GM19397 (cell line): ENCODE measurements at regions not wholly inside any gene's neighbourhood (a gene's known extent, or its start where the extent isn't known, plus 50 kb on each side); places are given as distances from the start of the nearest gene placed in this dataset.
"Not testable (repeated sequence)": the region's sequence is repeated elsewhere in the genome, so short reads cannot be mapped to it uniquely, and the experiment has no call there.

Experiments
- ATAC-seq: cut with Tn5 transposase; IDR thresholded peaks from one replicate; pipeline ENCODE4 v1.9.1; 2021; ENCODE audit warnings: mild to moderate bottlenecking, moderate library complexity; ENCODE audit not compliant: unreplicated experiment

GRCh38 chrX:122268353-122268752 is 915.7 kb upstream of the GRIA3 start:
- ATAC-seq = no peak

GRCh38 chrX:122269243-122269781 is 914.8 kb upstream of the GRIA3 start:
- no peak for ATAC-seq

GRCh38 chrX:122270809-122271494 is 913.1 kb upstream of the GRIA3 start:
- no peak for ATAC-seq

GRCh38 chrX:122272011-122272410 is 912.1 kb upstream of the GRIA3 start:
- ATAC-seq = no peak

GRCh38 chrX:122279746-122280145 is 904.3 kb upstream of the GRIA3 start:
- no peak for ATAC-seq

GRCh38 chrX:122299822-122300221 is 884.3 kb upstream of the GRIA3 start:
- not testable (repeated sequence) for ATAC-seq

- ATAC-seq = no peak
These were observed 882.6 kb upstream of the GRIA3 start for GRCh38 chrX:122301491-122301890.

GRCh38 chrX:122303761-122304160 is 880.3 kb upstream of the GRIA3 start:
- ATAC-seq = no peak

GRCh38 chrX:122344816-122345215 is 839.3 kb upstream of the GRIA3 start:
- no peak for ATAC-seq

- ATAC-seq = no peak
These were observed 820.8 kb upstream of the GRIA3 start for GRCh38 chrX:122363112-122363795.

- ATAC-seq = not testable (repeated sequence)
These were observed 808.5 kb upstream of the GRIA3 start for GRCh38 chrX:122375533-122375932.

- ATAC-seq = no peak
These were observed 795.1 kb upstream of the GRIA3 start for GRCh38 chrX:122389005-122389404.

- no peak for ATAC-seq
These were observed 765.3 kb upstream of the GRIA3 start for GRCh38 chrX:122418758-122419157.

GRCh38 chrX:122421434-122422121 is 762.5 kb upstream of the GRIA3 start:
- no peak for ATAC-seq

GRCh38 chrX:122422547-122422946 is 761.5 kb upstream of the GRIA3 start:
- ATAC-seq = no peak

- ATAC-seq = no peak
These were observed 749.1 kb upstream of the GRIA3 start for GRCh38 chrX:122434942-122435341.

- no peak for ATAC-seq
These were observed 744.2 kb upstream of the GRIA3 start for GRCh38 chrX:122439831-122440230.

GRCh38 chrX:122440832-122441231 is 743.2 kb upstream of the GRIA3 start:
- no peak for ATAC-seq

GRCh38 chrX:122441451-122441850 is 742.6 kb upstream of the GRIA3 start:
- ATAC-seq = no peak

GRCh38 chrX:122445466-122445865 is 738.6 kb upstream of the GRIA3 start:
- no peak for ATAC-seq

GRCh38 chrX:122464341-122464740 is 719.7 kb upstream of the GRIA3 start:
- ATAC-seq = no peak

- ATAC-seq = no peak
These were observed 708.8 kb upstream of the GRIA3 start for GRCh38 chrX:122475306-122475705.
